H1 (cell line): ENCODE measurements at regions not wholly inside any gene's neighbourhood (a gene's known extent, or its start where the extent isn't known, plus 50 kb on each side); places are given as distances from the start of the nearest gene placed in this dataset.

Source experiments
- CTCF ChIA-PET: fragments of 300-600 bp; sonication (Branson Sonifier 250); formaldehyde crosslinking; loops from one replicate; lab custom pipeline; 2021; ENCODE audit not compliant: partially characterized antibody; lab: Charles Lee
- POLR2A ChIA-PET: fragments of 300-600 bp; sonication (Branson Sonifier 250); formaldehyde crosslinking; loops from one replicate; lab custom pipeline; 2021; ENCODE audit warnings: inconsistent platforms; ENCODE audit not compliant: partially characterized antibody; lab: Charles Lee
- DNase-seq, 2 experiments: peaks; one replicate each; pipeline versions ENCODE4 v3.0.0 to v3.0.0-alpha.2; 2010 to 2022; ENCODE audit warnings: low spot score in 2 of 2, low read depth in 1 of 2, mixed read lengths in 1 of 2
- FAIRE-seq: peaks from 2 replicates; lab custom pipeline; 2011; peaks lifted over from hg19 to GRCh38; lab: Jason Lieb, UNC
- H2AFZ ChIP-seq: 2 replicates; pipeline ENCODE4 v1.8.1; 2012; ENCODE audit warnings: low read length, inconsistent platforms
- H2AK5ac ChIP-seq: 2 replicates; pipeline ENCODE4 v1.6.1; 2013; ENCODE audit warnings: low read depth, low read length
- H2BK120ac ChIP-seq: replicated peaks from 2 replicates; pipeline ENCODE3; 2013; ENCODE audit warnings: low read depth, low read length, inconsistent platforms
- H2BK12ac ChIP-seq: 2 replicates; pipeline ENCODE4 v1.6.1; 2013; ENCODE audit warnings: low read depth, low read length
- H2BK15ac ChIP-seq: 2 replicates; pipeline ENCODE4 v1.6.1; 2013; ENCODE audit warnings: low read length
- H2BK20ac ChIP-seq: 2 replicates; pipeline ENCODE4 v1.6.1; 2013; ENCODE audit warnings: low read length
- H2BK5ac ChIP-seq: 2 replicates; pipeline ENCODE4 v1.6.1; 2013; ENCODE audit warnings: low read depth, low read length
- H3K14ac ChIP-seq: 2 replicates; pipeline ENCODE4 v1.6.1; 2013; ENCODE audit warnings: inconsistent platforms; ENCODE audit not compliant: insufficient read length
- H3K18ac ChIP-seq: 2 replicates; pipeline ENCODE4 v1.6.1; 2013; ENCODE audit warnings: low read length; ENCODE audit errors: extremely low read depth
- H3K23ac ChIP-seq: 2 replicates; pipeline ENCODE4 v1.6.1; 2013; ENCODE audit warnings: inconsistent platforms; ENCODE audit not compliant: insufficient read length
- H3K23me2 ChIP-seq: 2 replicates; pipeline ENCODE4 v1.6.1; 2013; ENCODE audit warnings: low read depth, low read length
- H3K27ac ChIP-seq: 2 replicates; pipeline ENCODE4 v1.6.1; 2011; ENCODE audit warnings: low read depth, low read length, inconsistent platforms
- H3K27me3 ChIP-seq, 4 experiments: replicated peaks in 1 of 4; 1 replicate in 1 of 4; 2 replicates in 3 of 4; pipeline versions ENCODE4 v1.6.1 to v1.8.1; 2011 to 2013; ENCODE audit warnings: low read length in 3 of 4, mild to moderate bottlenecking in 3 of 4, inconsistent platforms in 2 of 4, mixed read lengths in 2 of 4, moderate library complexity in 1 of 4; ENCODE audit not compliant: control insufficient read depth in 3 of 4, insufficient read depth in 3 of 4; ENCODE audit errors: extremely low read depth in 1 of 4
- H3K36me3 ChIP-seq, 4 experiments: 2 replicates each; pipeline versions ENCODE4 v1.6.1 to v1.8.1; 2011 to 2013; ENCODE audit warnings: mild to moderate bottlenecking in 4 of 4, low read length in 3 of 4, moderate library complexity in 2 of 4, control low read depth in 1 of 4, inconsistent platforms in 1 of 4; ENCODE audit not compliant: insufficient read depth in 4 of 4, control insufficient read depth in 2 of 4
- H3K4ac ChIP-seq: replicated peaks from 2 replicates; pipeline ENCODE3; 2013; ENCODE audit warnings: low read length, low read depth, mixed read lengths, inconsistent platforms; ENCODE audit not compliant: insufficient read length
- H3K4me1 ChIP-seq, 4 experiments: replicated peaks in 1 of 4; 1 replicate in 1 of 4; 2 replicates in 3 of 4; pipeline versions ENCODE4 v1.6.1 to v1.8.1; 2011 to 2013; ENCODE audit warnings: low read length in 3 of 4, inconsistent platforms in 2 of 4, mixed read lengths in 1 of 4; ENCODE audit not compliant: insufficient read depth in 4 of 4, control insufficient read depth in 3 of 4
- H3K4me2 ChIP-seq, 2 experiments: 2 replicates each; pipeline versions ENCODE4 v1.6.1 to v1.8.1; 2011 to 2013; ENCODE audit warnings: low read depth in 2 of 2, low read length in 2 of 2, control low read depth in 1 of 2, inconsistent platforms in 1 of 2, mild to moderate bottlenecking in 1 of 2; ENCODE audit not compliant: insufficient read depth in 1 of 2
- H3K4me3 ChIP-seq, 4 experiments: fragments of 200-600, 300-600 bp in 1 of 4; sonication (generic), shearing (Covaris generic), sonication (Bioruptor Twin) in 1 of 4; 2 replicates each; pipeline versions ENCODE4 v1.5.1 to v1.8.1; 2011 to 2016; ENCODE audit warnings: low read length in 4 of 4, low read depth in 3 of 4, control low read depth in 2 of 4, inconsistent platforms in 2 of 4, mild to moderate bottlenecking in 2 of 4, mixed read lengths in 1 of 4, moderate library complexity in 1 of 4; ENCODE audit not compliant: insufficient read depth in 2 of 4; ENCODE audit errors: extremely low read depth in 1 of 4
- H3K56ac ChIP-seq: replicated peaks from 2 replicates; pipeline ENCODE3; 2013; ENCODE audit warnings: low read depth, mild to moderate bottlenecking, mixed read lengths, low read length, inconsistent platforms; ENCODE audit not compliant: insufficient read length
- H3K79me1 ChIP-seq: 2 replicates; pipeline ENCODE4 v1.6.1; 2013; ENCODE audit warnings: low read depth, low read length, control low read depth
- H3K79me2 ChIP-seq, 2 experiments: 2 replicates each; pipeline versions ENCODE4 v1.6.1 to v1.8.1; 2012 to 2013; ENCODE audit warnings: low read length in 2 of 2, mild to moderate bottlenecking in 2 of 2, inconsistent platforms in 1 of 2; ENCODE audit not compliant: insufficient read depth in 2 of 2, control insufficient read depth in 1 of 2
- H3K9ac ChIP-seq, 4 experiments: replicated peaks in 1 of 4; 1 replicate in 1 of 4; 2 replicates in 3 of 4; pipeline versions ENCODE4 v1.6.1 to v1.8.1; 2011 to 2013; ENCODE audit warnings: low read depth in 3 of 4, low read length in 3 of 4, control low read depth in 2 of 4, mild to moderate bottlenecking in 2 of 4, moderate library complexity in 2 of 4, inconsistent platforms in 1 of 4; ENCODE audit errors: extremely low read depth in 1 of 4
- H3K9me3 ChIP-seq, 2 experiments: 2 replicates each; pipeline versions ENCODE4 v1.6.1 to v1.8.1; 2012 to 2013; ENCODE audit warnings: mild to moderate bottlenecking in 2 of 2, moderate library complexity in 2 of 2, control low read depth in 1 of 2, inconsistent platforms in 1 of 2, low read depth in 1 of 2, low read length in 1 of 2, mixed read lengths in 1 of 2; ENCODE audit not compliant: insufficient read depth in 2 of 2
- H4K20me1 ChIP-seq, 2 experiments: replicated peaks in 1 of 2; 2 replicates each; pipeline versions ENCODE3 to v1.8.1; 2011 to 2013; ENCODE audit warnings: inconsistent platforms in 2 of 2, low read length in 2 of 2, mild to moderate bottlenecking in 1 of 2; ENCODE audit not compliant: insufficient read depth in 2 of 2, control insufficient read depth in 1 of 2
- H4K5ac ChIP-seq: 2 replicates; pipeline ENCODE4 v1.6.1; 2013; ENCODE audit warnings: low read length, low read depth, mixed read lengths, inconsistent platforms; ENCODE audit not compliant: insufficient read length
- H4K8ac ChIP-seq: 2 replicates; pipeline ENCODE4 v1.8.0; 2013; ENCODE audit warnings: mild to moderate bottlenecking, moderate library complexity, low read length, inconsistent platforms; ENCODE audit not compliant: insufficient read depth; ENCODE audit errors: extremely low read depth
- H4K91ac ChIP-seq: replicated peaks from 2 replicates; pipeline ENCODE3; 2013; ENCODE audit warnings: low read length, mixed read lengths, inconsistent platforms; ENCODE audit not compliant: insufficient read length
- CEBPB ChIP-seq: IDR thresholded peaks from 2 replicates; pipeline ENCODE4 v1.6.1; 2012; ENCODE audit warnings: low read depth, low read length
- KDM4A ChIP-seq: IDR thresholded peaks from one replicate; pipeline ENCODE4 v1.7.1; 2012; ENCODE audit warnings: low read depth, mild to moderate bottlenecking, moderate library complexity, low read length, inconsistent platforms; ENCODE audit not compliant: severe bottlenecking
- POLR2A ChIP-seq, 2 experiments: IDR thresholded peaks; 1 replicate in 1 of 2; 2 replicates in 1 of 2; pipeline ENCODE4 v1.6.1; 2011; ENCODE audit warnings: low read depth in 2 of 2, low read length in 2 of 2, mild to moderate bottlenecking in 2 of 2; ENCODE audit errors: control extremely low read depth in 1 of 2
- RBBP5 ChIP-seq: IDR thresholded peaks from 2 replicates; pipeline ENCODE4 v1.7.1; 2012; ENCODE audit warnings: low read depth, mild to moderate bottlenecking, inconsistent platforms, low read length, moderate library complexity, borderline replicate concordance
- SAP30 ChIP-seq: fragments of 300-600 bp; sonication (generic); IDR thresholded peaks from 2 replicates; pipeline ENCODE4 v1.7.1; 2012; ENCODE audit warnings: low read length, moderate library complexity, mild to moderate bottlenecking, inconsistent platforms; ENCODE audit not compliant: insufficient read depth, insufficient replicate concordance
- SRF ChIP-seq: IDR thresholded peaks from 2 replicates; pipeline ENCODE4 v1.6.1; 2011; ENCODE audit warnings: mild to moderate bottlenecking, low read depth, low read length, moderate library complexity
- TBP ChIP-seq: IDR thresholded peaks from 2 replicates; pipeline ENCODE4 v1.6.1; 2011; ENCODE audit warnings: low read depth, low read length, improper control_type of control experiment
- YY1 ChIP-seq: IDR thresholded peaks from 2 replicates; pipeline ENCODE4 v1.6.1; 2011; ENCODE audit warnings: low read depth, mild to moderate bottlenecking, low read length
- ZNF274 ChIP-seq: IDR thresholded peaks from 2 replicates; pipeline ENCODE4 v1.7.0; 2012; ENCODE audit warnings: low read length, borderline replicate concordance; ENCODE audit errors: extremely low read depth
- WGBS, 2 experiments: shearing (Covaris generic) in 1 of 2; methylation state at CpG; one replicate each; pipeline versions ENCODE4 v1.1.6 to v1.1.7; 2013 to 2015; ENCODE audit warnings: low lambda C conversion rate in 2 of 2, mixed read lengths in 2 of 2, inconsistent platforms in 1 of 2, low coverage in 1 of 2, missing lambda C conversion rate in 1 of 2; ENCODE audit not compliant: insufficient replicate concordance in 2 of 2, insufficient coverage in 1 of 2, insufficient read length in 1 of 2; ENCODE audit errors: extremely low coverage in 1 of 2, missing lambda C conversion rate in 1 of 2; 5-methylcytosine and 5-hydroxymethylcytosine counted together

- Histone ChIP-seq H3K36me3 (no peaks in the 10 kb centered on the region), H2BK120ac (no peak overlapping the region), H2AK5ac (no peak overlapping the region), H3K79me1 (no peaks in the 10 kb centered on the region), H3K9ac (no peak overlapping the region), H3K4me2 (no peak overlapping the region; a peak in 1 of 4 replicates), H3K4me1 (peaks cover 0 to 4% (median 2%) of the 10 kb centered on the region in 4 experiments; a peak in 3 of 7 replicates), H3K56ac (no peak overlapping the region), H3K4ac (no peak overlapping the region), H3K9me3 (no peaks in the 10 kb centered on the region), H3K79me2 (no peaks in the 10 kb centered on the region), H2BK15ac (0 out of 2 replicates have a peak overlapping the region, but pooled peaks have one; percentile 63), H4K8ac (no peak overlapping the region), H3K27ac (no peak overlapping the region), H3K27me3 (no peaks in the 10 kb centered on the region), H3K18ac (no peak overlapping the region), H2BK5ac (no peak overlapping the region), H4K5ac (no peak overlapping the region), H3K23ac (no peak overlapping the region), H3K4me3 (no peak overlapping the region), H4K91ac (no peak overlapping the region), H2AFZ (no peak overlapping the region), H2BK12ac (no peak overlapping the region), H2BK20ac (no peak overlapping the region), H4K20me1 (no peaks in the 10 kb centered on the region), H3K23me2 (peaks cover 2% of the 10 kb centered on the region; the same call in 1 of the 2 replicates), H3K14ac (no peak overlapping the region)
- ChIA-PET CTCF (interaction anchor here (0.8 to 1.3 kb wide), 3 partner anchors 50 to 322 kb away, joined by 3 to 4 read pairs (median 3); no protein-coding TSS in a partner anchor), POLR2A (no interaction called here)
- 86% methylated on average over 1 of the region's 1 CpG; no CpG with 5 or more reads in 1 of the 2 experiments for WGBS, 2 experiments
- DNase-seq, result no peak
- no peak for TF ChIP-seq RBBP5
- no peak for TF ChIP-seq CEBPB
- TF ChIP-seq ZNF274, result no peak
- TF ChIP-seq POLR2A (IDR thresholded peaks at IDR 0.05; ENCODE audit: control extremely low read depth in 1 of 2, low read depth in 2 of 2, low read length in 2 of 2), result no peak
- no peak for TF ChIP-seq SAP30
- TF ChIP-seq SRF, result no peak
- TF ChIP-seq KDM4A, result no peak
- no peak for TF ChIP-seq TBP
- no peak for TF ChIP-seq YY1
- no peak for FAIRE-seq
Observed at GRCh38 chr1:193680247-193680923, 494.0 kb upstream of the B3GALT2 start.
